Calu3 (cell line): ENCODE measurements at regions not wholly inside any gene's neighbourhood (a gene's known extent, or its start where the extent isn't known, plus 50 kb on each side); places are given as distances from the start of the nearest gene placed in this dataset.

Experiments
- BruUV-seq: library from RNA; stranded (reverse); fragments of 400-500 nt; replicated peaks from 2 replicates; lab custom pipeline; 2021; lab: Mats Ljungman, UMichigan
- CTCF ChIA-PET: fragments of 300-600 bp; sonication (Branson Sonifier 250); formaldehyde crosslinking; loops from one replicate; lab custom pipeline; 2022; ENCODE audit warnings: antibody characterized with exemption; lab: Charles Lee
- DNase-seq: peaks from one replicate; pipeline ENCODE4 v3.0.0; 2022
- H3K27ac Mint-ChIP-seq: one replicate; pipeline ENCODE4 v1.8.0; 2022; ENCODE audit warnings: mixed read lengths; ENCODE audit not compliant: unreplicated experiment
- H3K27me3 Mint-ChIP-seq: one replicate; pipeline ENCODE4 v1.8.0; 2022; ENCODE audit warnings: mixed read lengths; ENCODE audit not compliant: unreplicated experiment
- H3K36me3 Mint-ChIP-seq: one replicate; pipeline ENCODE4 v1.8.0; 2022; ENCODE audit warnings: mild to moderate bottlenecking, moderate library complexity, mixed read lengths; ENCODE audit not compliant: insufficient read depth, unreplicated experiment
- H3K4me1 Mint-ChIP-seq: one replicate; pipeline ENCODE4 v1.8.0; 2022; ENCODE audit warnings: mild to moderate bottlenecking, low read depth, mixed read lengths; ENCODE audit not compliant: unreplicated experiment
- H3K4me3 Mint-ChIP-seq: one replicate; pipeline ENCODE4 v1.8.0; 2022; ENCODE audit warnings: mild to moderate bottlenecking, low read depth, moderate library complexity, mixed read lengths; ENCODE audit not compliant: unreplicated experiment
- H3K9me3 Mint-ChIP-seq: one replicate; pipeline ENCODE4 v1.8.0; 2022; ENCODE audit warnings: low read depth, mixed read lengths; ENCODE audit not compliant: unreplicated experiment
- CTCF ChIP-seq: fragments of 200-600 bp; IDR thresholded peaks from one replicate; pipeline ENCODE4 v1.8.0; 2022; ENCODE audit warnings: antibody characterized with exemption; ENCODE audit not compliant: unreplicated experiment
- intact Hi-C: fragments of 100-400 bp; cut with micrococcal nuclease; formaldehyde crosslinking; loops from one replicate; pipeline ENCODE4 v1.10.0; 2022; ENCODE audit not compliant: unreplicated experiment

- H3K4me3 Mint-ChIP-seq = no peak overlapping the region
- H3K4me1 Mint-ChIP-seq = no peaks in the 10 kb centered on the region
- CTCF ChIA-PET = no interaction called here
- no TSS peak for BruUV-seq
- peaks cover 5% of the 10 kb centered on the region for H3K9me3 Mint-ChIP-seq
- H3K36me3 Mint-ChIP-seq = no peaks in the 10 kb centered on the region
- H3K27me3 Mint-ChIP-seq = no peaks in the 10 kb centered on the region
- no peak for TF ChIP-seq CTCF
- DNase-seq = no peak
- intact Hi-C loops = no loop called here
- no peak overlapping the region for H3K27ac Mint-ChIP-seq
Observed at GRCh38 chr6:82646231-82646615, 282.6 kb downstream of the TPBG start.

GRCh38 chr6:82651845-82652335, 288.3 kb downstream of the TPBG start:
- DNase-seq = no peak
- Mint-ChIP-seq H3K4me3 (no peak overlapping the region), H3K4me1 (no peaks in the 10 kb centered on the region), H3K27ac (no peak overlapping the region), H3K36me3 (no peaks in the 10 kb centered on the region), H3K9me3 (peaks cover 5% of the 10 kb centered on the region), H3K27me3 (no peaks in the 10 kb centered on the region)
- intact Hi-C loops = no loop called here
- CTCF ChIA-PET = no interaction called here
- BruUV-seq = no TSS peak
- no peak for TF ChIP-seq CTCF

- H3K27me3 Mint-ChIP-seq = no peaks in the 10 kb centered on the region
- H3K9me3 Mint-ChIP-seq = peaks cover 11% of the 10 kb centered on the region
- intact Hi-C loops = no loop called here
- TF ChIP-seq CTCF = no peak
- CTCF ChIA-PET = no interaction called here
- no TSS peak for BruUV-seq
- no peak overlapping the region for H3K27ac Mint-ChIP-seq
- H3K36me3 Mint-ChIP-seq = no peaks in the 10 kb centered on the region
- DNase-seq = no peak
- no peak overlapping the region for H3K4me3 Mint-ChIP-seq
- peaks cover 17% of the 10 kb centered on the region for H3K4me1 Mint-ChIP-seq
Observed at GRCh38 chr6:82679232-82679631, 315.6 kb downstream of the TPBG start.

GRCh38 chr6:82680192-82680591, 316.6 kb downstream of the TPBG start:
- intact Hi-C loops = no loop called here
- H3K4me3 Mint-ChIP-seq = no peak overlapping the region
- peaks cover 11% of the 10 kb centered on the region for H3K9me3 Mint-ChIP-seq
- peaks cover 17% of the 10 kb centered on the region for H3K4me1 Mint-ChIP-seq
- no TSS peak for BruUV-seq
- no peaks in the 10 kb centered on the region for H3K36me3 Mint-ChIP-seq
- TF ChIP-seq CTCF = no peak
- H3K27ac Mint-ChIP-seq = no peak overlapping the region
- CTCF ChIA-PET = no interaction called here
- H3K27me3 Mint-ChIP-seq = no peaks in the 10 kb centered on the region
- DNase-seq = no peak
